Heart left ventricle (tissue), 13 donors: ENCODE measurements at regions not wholly inside any gene's neighbourhood (a gene's known extent, or its start where the extent isn't known, plus 50 kb on each side); places are given as distances from the start of the nearest gene placed in this dataset.

Experiments
- POLR2A ChIP-seq, 2 donors: fragments of 450-650 bp; IDR thresholded peaks; one replicate each; pipeline ENCODE4 v1.6.1; 2017; ENCODE audit warnings: antibody characterized with exemption in 2 of 2, mild to moderate bottlenecking in 2 of 2, moderate library complexity in 2 of 2
- TF ChIP-seq, protein P1 (sequence below), 12 donors: fragments of 200-600 bp; sonication (generic) in 4 of 12; IDR thresholded peaks; one replicate each; pipeline versions ENCODE4 v1.5.0 to v1.8.0; 2018 to 2022; ENCODE audit warnings: antibody characterized with exemption in 12 of 12, mild to moderate bottlenecking in 5 of 12
- donor health status: ischemic (EF 13 %, LVEDD 7.1; RV severe dilation, severe dysfunction).
- donor health status: DM: no; HTN: yes; CAD: no.
- donor health status: DM: no; HTN: no; CAD: no.
- donor health status: ischemic (EF 25% LVEDD 6.9; RV normal size, moderate dysfunction).
- donor health status: ischemic (EF 25% LVEDD 5.7; RV mildly dilated, moderate dysfunction).
- donor health status: ischemic (EF 35%, LVEDD 5.7; RV mildly dilated, moderate dysfunction).
- donor health status: nonischemic (EF 11% LVEDD 7.7; RV severe dilation, severe dysfunction).
- donor health status: DM: yes; HTN: yes; CAD: no.
- donor health status: PGD.
- donor health status: ischemic (EF 29% LVEDD 5.4; RV normal size, mild dysfunction).
- donor health status: nonischemic (EF 23%, LVEDD 6.1; RV moderate dilation, normal function).

DNA sequence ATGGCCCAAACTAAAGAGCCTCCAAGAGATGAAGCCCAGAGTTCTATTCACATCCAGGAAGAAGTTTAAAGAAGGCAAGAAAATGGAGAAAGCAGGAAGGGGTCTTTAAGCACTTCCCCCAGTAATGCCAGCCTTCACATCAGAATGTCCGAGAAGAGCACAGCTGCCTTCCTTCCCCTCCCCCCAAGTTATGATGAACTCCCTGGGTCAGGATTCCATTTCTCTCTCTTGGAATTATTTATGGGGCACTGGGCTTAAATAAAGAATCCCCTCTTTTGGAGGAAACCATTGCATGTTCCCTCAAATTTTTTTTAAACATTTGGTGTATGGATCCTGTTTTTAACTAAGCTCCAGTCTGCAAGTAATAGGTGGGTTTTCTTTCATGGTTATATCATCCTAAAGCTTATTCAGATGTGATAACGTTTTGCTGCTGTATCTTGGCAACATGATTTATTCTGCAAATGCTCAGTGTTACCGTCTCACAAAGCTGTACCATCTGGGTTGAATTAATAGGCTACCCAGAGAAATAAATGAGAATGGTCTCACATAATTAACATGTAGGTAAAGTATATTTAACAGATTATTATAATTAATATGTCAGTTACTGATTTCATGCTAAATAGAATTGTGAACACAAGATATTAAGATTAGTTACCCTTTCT, 160.9 kb upstream of the TOX3 start:
- TF ChIP-seq, protein P1, sequence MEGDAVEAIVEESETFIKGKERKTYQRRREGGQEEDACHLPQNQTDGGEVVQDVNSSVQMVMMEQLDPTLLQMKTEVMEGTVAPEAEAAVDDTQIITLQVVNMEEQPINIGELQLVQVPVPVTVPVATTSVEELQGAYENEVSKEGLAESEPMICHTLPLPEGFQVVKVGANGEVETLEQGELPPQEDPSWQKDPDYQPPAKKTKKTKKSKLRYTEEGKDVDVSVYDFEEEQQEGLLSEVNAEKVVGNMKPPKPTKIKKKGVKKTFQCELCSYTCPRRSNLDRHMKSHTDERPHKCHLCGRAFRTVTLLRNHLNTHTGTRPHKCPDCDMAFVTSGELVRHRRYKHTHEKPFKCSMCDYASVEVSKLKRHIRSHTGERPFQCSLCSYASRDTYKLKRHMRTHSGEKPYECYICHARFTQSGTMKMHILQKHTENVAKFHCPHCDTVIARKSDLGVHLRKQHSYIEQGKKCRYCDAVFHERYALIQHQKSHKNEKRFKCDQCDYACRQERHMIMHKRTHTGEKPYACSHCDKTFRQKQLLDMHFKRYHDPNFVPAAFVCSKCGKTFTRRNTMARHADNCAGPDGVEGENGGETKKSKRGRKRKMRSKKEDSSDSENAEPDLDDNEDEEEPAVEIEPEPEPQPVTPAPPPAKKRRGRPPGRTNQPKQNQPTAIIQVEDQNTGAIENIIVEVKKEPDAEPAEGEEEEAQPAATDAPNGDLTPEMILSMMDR (IDR thresholded peaks at IDR 0.05) = no peak
- TF ChIP-seq POLR2A (IDR thresholded peaks at IDR 0.05) = no peak
